Astrocyte (in vitro differentiated cells and primary cell): ENCODE measurements at regions not wholly inside any gene's neighbourhood (a gene's known extent, or its start where the extent isn't known, plus 50 kb on each side); places are given as distances from the start of the nearest gene placed in this dataset.

Source experiments
- DNase-seq: peaks from one replicate; pipeline ENCODE4 v3.0.0-alpha.2; 2010; ENCODE audit warnings: low read depth
- FAIRE-seq: peaks from 2 replicates; lab custom pipeline; 2011; peaks lifted over from hg19 to GRCh38; lab: Jason Lieb, UNC
- H2AFZ ChIP-seq: 2 replicates; pipeline ENCODE4 v1.6.0; 2012; ENCODE audit warnings: low read depth, low read length, inconsistent platforms
- H3K27ac ChIP-seq: 2 replicates; pipeline ENCODE4 v1.5.1; 2011; ENCODE audit warnings: low read depth, low read length, inconsistent platforms
- H3K27me3 ChIP-seq: 2 replicates; pipeline ENCODE4 v1.6.0; 2011; ENCODE audit warnings: low read length, inconsistent platforms; ENCODE audit not compliant: insufficient read depth
- H3K36me3 ChIP-seq: 2 replicates; pipeline ENCODE4 v1.5.1; 2011; ENCODE audit warnings: low read length, inconsistent platforms; ENCODE audit not compliant: insufficient read depth
- H3K4me1 ChIP-seq: 2 replicates; pipeline ENCODE4 v1.5.1; 2011; ENCODE audit warnings: low read length, inconsistent platforms; ENCODE audit not compliant: insufficient read depth
- H3K4me2 ChIP-seq: 2 replicates; pipeline ENCODE4 v1.6.0; 2012; ENCODE audit warnings: low read length, inconsistent platforms
- H3K4me3 ChIP-seq: 2 replicates; pipeline ENCODE4 v1.5.1; 2011; ENCODE audit warnings: low read depth, mild to moderate bottlenecking, low read length, inconsistent platforms; ENCODE audit not compliant: insufficient read depth
- H3K79me2 ChIP-seq: 2 replicates; pipeline ENCODE4 v1.6.0; 2012; ENCODE audit warnings: mild to moderate bottlenecking, low read length, inconsistent platforms; ENCODE audit not compliant: insufficient read depth
- H3K9ac ChIP-seq: 2 replicates; pipeline ENCODE4 v1.6.0; 2012; ENCODE audit warnings: mild to moderate bottlenecking, low read length, inconsistent platforms
- H3K9me3 ChIP-seq: 2 replicates; pipeline ENCODE4 v1.5.1; 2012; ENCODE audit warnings: low read depth, mild to moderate bottlenecking, low read length, inconsistent platforms; ENCODE audit not compliant: insufficient read depth
- H4K20me1 ChIP-seq: 2 replicates; pipeline ENCODE4 v1.6.0; 2012; ENCODE audit warnings: low read length, inconsistent platforms; ENCODE audit not compliant: insufficient read depth
- H3K27ac Mint-ChIP-seq: one replicate; pipeline ENCODE4 v1.8.0; 2021; ENCODE audit warnings: mild to moderate bottlenecking, mixed read lengths; ENCODE audit not compliant: unreplicated experiment
- H3K27me3 Mint-ChIP-seq: one replicate; pipeline ENCODE4 v1.8.0; 2021; ENCODE audit warnings: low read depth, mixed read lengths; ENCODE audit not compliant: unreplicated experiment
- H3K36me3 Mint-ChIP-seq: one replicate; pipeline ENCODE4 v1.8.0; 2021; ENCODE audit warnings: low read depth, mixed read lengths; ENCODE audit not compliant: unreplicated experiment
- H3K4me1 Mint-ChIP-seq: one replicate; pipeline ENCODE4 v1.8.0; 2021; ENCODE audit warnings: low read depth, mixed read lengths; ENCODE audit not compliant: unreplicated experiment
- H3K4me3 Mint-ChIP-seq: one replicate; pipeline ENCODE4 v1.8.0; 2021; ENCODE audit warnings: mild to moderate bottlenecking, moderate library complexity, mixed read lengths; ENCODE audit not compliant: unreplicated experiment
- H3K9me3 Mint-ChIP-seq: one replicate; pipeline ENCODE4 v1.8.0; 2021; ENCODE audit warnings: mild to moderate bottlenecking, mixed read lengths; ENCODE audit not compliant: unreplicated experiment
- EZH2 ChIP-seq: IDR thresholded peaks from 2 replicates; pipeline ENCODE4 v1.6.1; 2012; ENCODE audit warnings: mild to moderate bottlenecking, low read length, inconsistent platforms; ENCODE audit not compliant: insufficient read depth
- TF ChIP-seq, protein P1 (sequence below): IDR thresholded peaks from 2 replicates; pipeline ENCODE4 v1.5.1; 2011; ENCODE audit warnings: low read depth, mild to moderate bottlenecking, inconsistent platforms, low read length, moderate library complexity; ENCODE audit not compliant: insufficient read depth

DNA sequence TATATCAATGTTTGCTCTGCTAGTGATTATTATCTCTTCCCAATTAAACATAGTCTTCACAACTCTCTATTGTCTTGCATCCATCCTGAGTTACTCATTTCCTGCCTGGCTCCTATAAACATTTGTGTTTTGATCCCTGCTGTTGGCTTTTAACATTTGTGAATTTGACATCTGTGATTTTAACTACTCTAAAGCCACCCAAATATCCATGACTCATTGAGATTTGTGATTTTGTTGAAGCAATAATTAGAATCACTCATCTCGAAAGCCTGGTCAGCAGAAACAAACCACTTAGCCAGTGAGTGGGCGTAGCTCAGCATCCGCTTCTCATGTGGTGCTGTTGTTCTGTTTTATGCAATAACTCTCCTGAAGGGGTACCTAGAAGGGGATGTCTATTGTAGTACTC is 174.3 kb upstream of the ZBTB20 start:
- Histone ChIP-seq H3K4me3 (no peak overlapping the region), H2AFZ (no peak overlapping the region), H3K79me2 (no peaks in the 10 kb centered on the region), H3K27ac (no peak overlapping the region), H3K27me3 (no peaks in the 10 kb centered on the region), H3K4me1 (peaks cover 12% of the 10 kb centered on the region), H3K9me3 (no peaks in the 10 kb centered on the region), H3K36me3 (no peaks in the 10 kb centered on the region), H4K20me1 (no peaks in the 10 kb centered on the region), H3K9ac (no peak overlapping the region), H3K4me2 (peak overlapping the region; percentile 53)
- no peak for TF ChIP-seq EZH2
- TF ChIP-seq, protein P1, sequence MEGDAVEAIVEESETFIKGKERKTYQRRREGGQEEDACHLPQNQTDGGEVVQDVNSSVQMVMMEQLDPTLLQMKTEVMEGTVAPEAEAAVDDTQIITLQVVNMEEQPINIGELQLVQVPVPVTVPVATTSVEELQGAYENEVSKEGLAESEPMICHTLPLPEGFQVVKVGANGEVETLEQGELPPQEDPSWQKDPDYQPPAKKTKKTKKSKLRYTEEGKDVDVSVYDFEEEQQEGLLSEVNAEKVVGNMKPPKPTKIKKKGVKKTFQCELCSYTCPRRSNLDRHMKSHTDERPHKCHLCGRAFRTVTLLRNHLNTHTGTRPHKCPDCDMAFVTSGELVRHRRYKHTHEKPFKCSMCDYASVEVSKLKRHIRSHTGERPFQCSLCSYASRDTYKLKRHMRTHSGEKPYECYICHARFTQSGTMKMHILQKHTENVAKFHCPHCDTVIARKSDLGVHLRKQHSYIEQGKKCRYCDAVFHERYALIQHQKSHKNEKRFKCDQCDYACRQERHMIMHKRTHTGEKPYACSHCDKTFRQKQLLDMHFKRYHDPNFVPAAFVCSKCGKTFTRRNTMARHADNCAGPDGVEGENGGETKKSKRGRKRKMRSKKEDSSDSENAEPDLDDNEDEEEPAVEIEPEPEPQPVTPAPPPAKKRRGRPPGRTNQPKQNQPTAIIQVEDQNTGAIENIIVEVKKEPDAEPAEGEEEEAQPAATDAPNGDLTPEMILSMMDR: no peak
- Mint-ChIP-seq H3K27me3 (no peaks in the 10 kb centered on the region), H3K4me1 (peaks cover 5% of the 10 kb centered on the region), H3K9me3 (no peaks in the 10 kb centered on the region), H3K27ac (no peak overlapping the region), H3K36me3 (no peaks in the 10 kb centered on the region), H3K4me3 (no peak overlapping the region)
- peak; percentile 47 for FAIRE-seq
- peak; percentile 77 for DNase-seq

DNA sequence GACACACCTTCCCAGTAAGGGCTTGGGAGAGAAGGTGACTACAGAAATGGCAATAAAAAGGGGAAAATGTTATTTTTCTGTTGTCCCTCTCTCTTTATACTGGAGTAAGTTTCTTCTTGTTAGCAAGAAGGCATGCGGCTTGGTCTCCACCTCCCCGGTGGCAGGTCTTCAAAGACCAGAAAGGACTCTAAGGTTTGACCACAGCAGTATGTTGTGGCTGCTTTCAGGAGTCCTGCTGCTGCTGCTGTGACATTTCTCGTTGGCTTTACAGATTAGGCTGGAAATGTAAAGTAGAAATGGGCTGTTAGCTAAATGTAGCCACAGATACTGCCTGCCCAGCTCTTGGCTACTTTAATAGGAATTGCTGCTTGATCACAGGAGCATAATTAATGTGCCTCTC is 175.8 kb upstream of the ZBTB20 start:
- Histone ChIP-seq H3K4me3 (no peak overlapping the region), H3K4me1 (peaks cover 12% of the 10 kb centered on the region), H3K36me3 (no peaks in the 10 kb centered on the region), H3K4me2 (no peak overlapping the region), H3K9ac (no peak overlapping the region), H4K20me1 (no peaks in the 10 kb centered on the region), H3K79me2 (no peaks in the 10 kb centered on the region), H2AFZ (no peak overlapping the region), H3K9me3 (no peaks in the 10 kb centered on the region), H3K27me3 (no peaks in the 10 kb centered on the region), H3K27ac (no peak overlapping the region)
- H3K27ac Mint-ChIP-seq: no peak overlapping the region
- H3K4me3 Mint-ChIP-seq: no peak overlapping the region
- peaks cover 5% of the 10 kb centered on the region for H3K4me1 Mint-ChIP-seq
- FAIRE-seq (no peak), DNase-seq (no peak)
- H3K36me3 Mint-ChIP-seq: no peaks in the 10 kb centered on the region
- no peaks in the 10 kb centered on the region for H3K9me3 Mint-ChIP-seq
- TF ChIP-seq, protein P1: no peak
- TF ChIP-seq EZH2: no peak
- H3K27me3 Mint-ChIP-seq: no peaks in the 10 kb centered on the region

DNA sequence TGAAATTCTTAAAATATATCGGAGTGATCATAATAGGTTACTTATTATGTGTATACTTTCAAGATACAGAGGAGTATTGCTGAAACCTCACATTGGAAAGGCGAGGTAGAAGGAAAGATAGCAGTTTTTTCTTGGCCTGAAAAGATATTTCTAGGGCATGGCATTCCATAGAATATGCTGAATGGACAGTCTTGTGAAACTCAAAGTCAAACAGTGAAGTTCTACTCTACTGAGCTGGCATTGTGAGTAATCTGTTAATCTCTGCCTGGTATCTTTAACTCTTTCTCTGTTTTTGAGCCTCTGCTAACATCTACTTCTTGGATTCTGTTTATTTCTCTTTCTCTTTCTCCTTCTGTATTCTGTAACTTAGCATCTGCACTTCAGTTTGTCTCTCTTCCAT is 176.3 kb upstream of the ZBTB20 start:
- H3K4me3 ChIP-seq: no peak overlapping the region
- no peaks in the 10 kb centered on the region for H3K79me2 ChIP-seq
- Mint-ChIP-seq H3K4me3 (no peak overlapping the region), H3K36me3 (no peaks in the 10 kb centered on the region), H3K27ac (no peak overlapping the region), H3K9me3 (no peaks in the 10 kb centered on the region), H3K4me1 (peaks cover 5% of the 10 kb centered on the region), H3K27me3 (no peaks in the 10 kb centered on the region)
- no peaks in the 10 kb centered on the region for H4K20me1 ChIP-seq
- no peaks in the 10 kb centered on the region for H3K9me3 ChIP-seq
- H2AFZ ChIP-seq: no peak overlapping the region
- peaks cover 12% of the 10 kb centered on the region for H3K4me1 ChIP-seq
- no peak overlapping the region for H3K9ac ChIP-seq
- H3K27me3 ChIP-seq: no peaks in the 10 kb centered on the region
- FAIRE-seq (no peak), DNase-seq (no peak)
- no peak overlapping the region for H3K4me2 ChIP-seq
- no peaks in the 10 kb centered on the region for H3K36me3 ChIP-seq
- no peak overlapping the region for H3K27ac ChIP-seq
- TF ChIP-seq, protein P1: no peak
- no peak for TF ChIP-seq EZH2
